AG08395 (cell line): ENCODE measurements at regions not wholly inside any gene's neighbourhood (a gene's known extent, or its start where the extent isn't known, plus 50 kb on each side); places are given as distances from the start of the nearest gene placed in this dataset.
"Not testable (repeated sequence)": the region's sequence is repeated elsewhere in the genome, so short reads cannot be mapped to it uniquely, and the experiment has no call there.

ENCODE experiments used
- DNase-seq: peaks from one replicate; pipeline ENCODE4 v3.0.0; 2012; ENCODE audit warnings: mixed read lengths, low spot score

DNA sequence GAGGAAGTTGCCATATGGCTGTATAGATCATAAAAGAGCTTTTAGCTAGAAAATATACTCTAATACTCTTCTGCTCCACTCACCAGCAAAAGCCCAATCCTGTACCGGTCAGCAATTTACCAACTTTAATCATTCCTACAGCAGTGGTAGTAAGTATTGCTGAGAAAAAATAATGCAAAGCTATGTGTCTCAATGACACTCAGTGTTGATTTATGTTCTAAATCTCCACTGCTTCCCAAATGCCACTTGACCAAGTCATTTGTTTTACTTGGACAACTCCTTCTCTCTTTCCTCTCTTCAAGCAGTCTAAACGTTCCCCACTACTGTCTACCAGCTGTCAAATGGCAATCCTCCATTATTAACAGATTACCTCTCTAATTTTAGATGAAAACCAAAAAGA lies 201.8 kb upstream of the GK2 start:
- DNase-seq = no peak

DNA sequence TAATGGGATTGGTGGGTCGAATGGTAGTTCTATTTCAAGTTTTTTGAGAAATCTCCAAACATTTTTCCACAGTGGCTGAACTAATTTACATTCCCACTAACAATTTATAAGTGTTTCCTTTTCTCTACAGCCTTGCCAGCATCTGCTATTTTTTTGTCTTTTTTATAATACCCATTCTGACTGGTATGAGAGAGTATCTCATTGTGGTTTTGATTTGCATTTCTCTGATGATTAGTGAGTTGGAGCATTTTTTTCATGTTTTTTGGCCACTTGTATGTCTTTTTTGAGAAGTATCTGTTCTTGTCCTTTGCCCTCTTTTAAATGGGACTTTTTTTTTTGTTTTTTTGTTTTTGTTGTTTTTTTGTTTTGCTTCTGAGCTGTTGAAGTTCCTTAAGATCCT lies 200.0 kb upstream of the GK2 start:
- no peak for DNase-seq

DNA sequence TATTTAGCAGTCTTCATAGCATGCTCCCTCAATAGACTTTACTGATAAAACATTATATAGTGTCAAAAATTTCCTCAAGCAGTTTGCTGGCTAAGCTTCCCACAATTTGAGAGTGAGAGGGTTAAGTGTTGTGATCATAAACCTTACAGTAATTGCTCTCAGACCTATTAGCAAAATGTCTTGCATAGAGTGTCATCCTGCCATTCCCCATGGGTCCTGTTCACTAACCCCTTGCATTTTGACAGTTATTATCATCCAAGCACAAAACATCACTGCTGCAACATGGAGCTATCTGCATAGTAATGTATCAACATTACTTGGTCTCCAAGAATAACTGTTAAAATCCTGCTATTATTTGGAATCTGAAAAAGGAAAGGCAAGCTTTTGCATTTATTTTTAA lies 196.1 kb upstream of the GK2 start:
- DNase-seq = no peak

DNA sequence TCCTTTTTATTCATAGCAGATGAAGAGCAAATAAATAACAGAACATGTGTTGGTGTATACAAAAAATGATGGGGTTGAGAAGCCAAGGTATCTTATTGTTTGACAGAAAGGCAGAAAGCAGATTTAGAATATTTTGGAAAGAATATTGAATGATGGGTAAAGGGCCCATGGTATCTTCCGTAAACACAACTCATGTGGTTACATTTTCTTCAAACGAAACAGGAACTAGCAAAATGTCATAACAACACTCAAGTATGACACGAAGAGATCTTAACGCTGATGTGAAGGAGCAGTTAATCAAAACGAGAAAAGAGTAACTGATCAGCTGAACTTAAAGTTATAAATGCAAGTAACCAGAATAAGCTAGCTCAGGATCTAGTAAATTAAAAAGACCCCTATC lies 195.7 kb upstream of the GK2 start:
- no peak for DNase-seq

DNA sequence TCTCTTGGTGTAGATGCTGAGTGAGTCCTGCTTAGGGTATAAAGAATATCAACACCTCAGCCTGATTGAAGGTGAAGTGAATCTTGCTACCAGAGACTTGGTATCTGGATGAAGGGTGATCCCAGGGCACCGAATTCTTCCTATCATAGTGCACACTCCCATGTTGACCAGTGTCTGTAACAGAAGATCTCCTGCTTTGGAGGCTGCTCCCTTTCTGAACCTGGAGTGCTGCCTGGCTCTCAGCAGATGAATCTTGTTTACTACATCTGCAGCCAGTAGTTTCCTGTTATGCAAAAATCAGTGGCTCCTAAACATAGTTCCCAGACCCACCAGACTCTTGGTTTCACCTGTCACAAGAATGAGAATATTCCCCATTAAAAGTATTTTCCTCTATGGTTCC lies 191.7 kb upstream of the GK2 start:
- no peak for DNase-seq

DNA sequence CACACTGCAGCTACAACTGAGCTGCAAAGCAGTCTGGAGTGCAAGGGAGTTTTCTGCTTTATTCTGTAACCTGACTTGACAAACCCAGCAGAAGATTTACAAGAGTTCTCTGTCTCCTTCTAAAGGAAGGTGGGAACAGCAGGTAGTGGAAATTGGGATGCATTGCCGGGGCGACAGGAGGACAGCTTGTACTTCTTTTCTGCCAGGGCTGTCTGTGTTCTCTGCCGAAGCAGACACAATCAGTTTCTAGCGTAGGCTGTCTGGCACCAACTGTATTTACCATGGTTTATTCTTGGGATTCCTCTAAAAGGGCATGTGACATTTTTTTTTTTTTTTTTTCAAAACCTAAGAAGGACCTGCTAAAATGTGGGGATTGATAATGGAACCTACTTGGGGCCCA lies 190.8 kb upstream of the GK2 start:
- no peak for DNase-seq

DNA sequence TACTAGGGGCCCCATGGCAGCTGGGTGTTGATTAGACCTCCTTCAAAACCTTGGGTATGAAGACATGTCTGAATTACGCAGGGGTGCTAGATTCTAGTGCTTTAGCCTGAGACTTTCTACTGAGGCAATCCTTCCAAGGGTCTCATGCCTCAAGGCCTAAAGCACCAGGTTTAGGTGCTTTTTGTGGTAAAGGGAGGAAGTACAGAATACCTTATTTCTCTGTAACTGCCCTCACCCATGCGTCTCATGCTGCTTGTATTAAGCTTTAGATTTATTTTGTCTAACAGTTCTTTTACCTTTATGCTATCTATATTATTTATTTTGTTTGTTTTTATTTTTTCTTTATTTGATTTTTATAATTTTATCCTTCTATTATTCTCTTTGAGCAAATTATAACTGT lies 190.2 kb upstream of the GK2 start:
- DNase-seq = no peak

DNA sequence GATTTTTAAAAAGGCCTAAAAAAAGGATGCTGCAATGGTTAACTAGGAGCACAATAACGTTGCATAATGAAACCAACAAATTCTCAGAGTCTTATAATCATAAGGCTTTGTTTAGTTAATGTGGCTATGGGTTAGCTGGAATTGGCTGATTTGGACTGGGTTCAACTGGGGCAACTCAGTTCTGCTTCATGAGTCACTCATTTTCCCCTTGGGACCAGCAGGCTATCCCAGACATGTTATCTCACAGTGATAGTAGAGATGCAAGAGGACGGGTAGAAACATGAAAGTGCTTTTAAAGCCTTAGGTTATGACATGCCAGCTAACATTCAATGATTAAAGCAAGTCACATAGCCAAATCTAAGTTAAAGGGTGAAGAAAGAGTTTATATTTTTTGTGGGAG lies 189.2 kb upstream of the GK2 start:
- DNase-seq = peak; percentile 20

DNA sequence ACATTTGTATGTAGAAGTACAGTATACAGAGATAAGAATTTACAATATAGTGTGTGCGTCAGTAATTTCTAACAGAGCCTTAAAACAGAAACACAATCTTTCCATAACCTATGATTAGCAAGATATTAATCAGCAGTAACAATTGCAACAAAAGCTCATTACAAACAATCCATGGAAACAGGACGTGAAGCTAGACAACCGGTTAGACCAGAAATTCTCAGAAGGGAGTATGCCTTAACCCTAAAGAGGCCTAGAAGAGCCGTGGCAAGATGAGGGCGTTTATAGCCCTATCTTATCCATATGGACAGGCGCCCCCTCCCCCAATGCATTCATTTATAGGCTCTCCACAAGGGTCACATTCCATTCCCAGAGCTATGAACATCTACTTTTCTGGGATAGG lies 184.2 kb upstream of the GK2 start:
- not testable (repeated sequence) for DNase-seq

DNA sequence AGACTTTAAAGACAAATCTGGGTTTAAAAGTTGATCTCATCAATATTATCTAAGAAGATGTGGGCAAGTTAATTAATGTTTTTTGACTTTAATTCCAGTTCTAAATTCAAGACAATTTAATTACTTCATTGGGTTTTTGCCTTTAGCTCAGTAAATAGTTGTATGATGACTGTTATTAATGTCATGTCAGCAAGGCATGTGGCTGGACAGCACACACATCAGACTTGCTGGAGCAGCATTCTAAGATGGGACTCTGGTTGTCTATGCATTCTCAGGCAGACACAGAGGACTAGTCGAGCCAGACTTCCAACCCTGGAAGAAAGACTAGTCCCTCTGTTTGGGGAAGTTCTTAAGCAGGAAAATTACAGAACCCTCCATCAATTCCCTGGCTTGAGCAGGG lies 180.7 kb upstream of the GK2 start:
- no peak for DNase-seq

DNA sequence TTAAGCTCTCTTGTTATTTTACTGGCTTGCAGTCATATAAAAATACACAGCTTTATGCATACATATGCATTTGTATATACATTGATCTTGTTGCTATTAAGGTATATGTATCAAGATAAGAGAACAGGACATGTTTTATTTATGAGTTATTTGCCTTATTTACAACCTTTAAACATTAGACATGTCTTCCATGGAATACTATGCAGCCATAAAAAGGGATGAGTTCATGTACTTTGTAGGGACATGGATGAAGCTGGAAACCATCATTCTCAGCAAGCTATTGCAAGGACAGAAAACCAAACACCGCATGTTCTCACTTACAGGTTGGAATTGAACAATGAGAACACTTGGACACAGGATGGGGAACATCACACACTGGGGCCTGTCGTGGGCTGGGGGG lies 179.2 kb upstream of the GK2 start:
- DNase-seq = not testable (repeated sequence)

DNA sequence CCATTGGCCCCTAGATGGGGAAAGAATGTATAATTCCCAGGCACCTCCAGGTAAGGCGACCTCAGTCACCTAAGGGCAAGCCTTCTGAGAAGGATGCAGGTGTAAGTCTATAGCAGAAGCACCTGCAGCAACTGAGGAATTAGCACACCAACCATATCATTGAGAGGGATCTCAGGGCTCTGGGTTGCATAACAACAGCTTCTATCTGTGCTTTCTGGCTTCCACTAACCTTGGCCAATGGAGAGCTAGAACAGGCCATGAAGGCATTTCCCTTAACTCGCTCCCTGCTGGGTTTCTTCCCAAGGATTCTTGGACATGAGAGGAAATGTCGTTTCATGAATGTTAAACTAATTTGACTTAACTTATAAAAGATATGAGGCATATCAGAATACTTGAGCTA lies 177.8 kb upstream of the GK2 start:
- no peak for DNase-seq

DNA sequence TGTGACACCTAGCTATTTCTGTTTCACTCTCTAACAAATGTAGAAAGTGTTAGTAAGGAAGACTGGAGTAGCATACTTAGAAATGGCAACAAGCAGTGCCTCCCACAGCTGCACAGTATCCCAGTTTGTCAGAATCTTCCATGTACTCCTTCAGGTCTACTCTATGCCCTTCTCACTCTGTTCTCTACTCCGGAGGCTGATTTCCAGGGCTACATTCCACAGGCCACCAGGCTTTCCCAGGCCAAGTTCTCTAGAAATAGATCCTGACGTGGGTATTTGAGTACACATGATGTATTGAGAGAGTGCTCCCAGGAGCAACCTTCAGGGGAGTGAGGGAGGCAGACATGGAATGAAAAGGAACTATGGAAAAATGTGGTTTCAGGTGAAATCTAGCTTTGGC lies 177.3 kb upstream of the GK2 start:
- DNase-seq = no peak

DNA sequence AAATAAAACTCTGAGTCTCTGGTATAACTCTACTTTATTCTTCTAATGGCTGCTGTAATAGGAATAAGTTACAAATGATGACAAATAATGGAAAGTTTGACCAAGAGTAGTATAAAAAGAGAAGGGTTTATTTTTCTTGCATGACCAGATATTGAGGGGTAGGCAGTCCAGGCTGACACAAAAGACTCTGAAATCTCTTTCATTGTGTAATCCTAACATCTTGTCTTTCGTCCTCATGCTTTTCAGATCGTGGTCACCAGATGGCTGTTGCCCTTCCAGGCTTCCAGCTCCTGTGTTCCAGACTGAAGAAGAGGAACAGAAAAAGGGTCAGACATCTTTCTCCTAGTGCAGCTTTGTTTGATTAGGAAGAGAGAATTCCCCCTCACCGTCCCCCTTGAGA lies 176.9 kb upstream of the GK2 start:
- no peak for DNase-seq

DNA sequence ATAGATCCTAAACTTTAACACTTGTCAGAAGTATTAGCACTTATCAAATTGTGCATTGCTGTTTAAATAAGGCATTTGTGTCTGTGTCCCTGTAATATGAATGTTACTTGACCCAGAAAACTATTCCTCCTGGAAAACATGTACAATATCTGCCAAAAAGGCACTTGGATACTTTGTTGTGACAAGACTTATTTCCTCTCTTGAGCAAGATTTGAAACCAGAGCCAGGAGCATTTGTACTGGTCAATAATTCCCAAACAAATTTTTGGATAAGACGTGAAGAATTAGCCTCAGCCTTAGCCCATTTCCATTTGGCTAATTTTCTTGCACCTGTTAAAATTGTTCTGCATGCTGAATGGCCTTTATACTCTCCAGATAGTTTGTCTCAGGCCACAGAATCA lies 176.3 kb upstream of the GK2 start:
- DNase-seq = no peak

DNA sequence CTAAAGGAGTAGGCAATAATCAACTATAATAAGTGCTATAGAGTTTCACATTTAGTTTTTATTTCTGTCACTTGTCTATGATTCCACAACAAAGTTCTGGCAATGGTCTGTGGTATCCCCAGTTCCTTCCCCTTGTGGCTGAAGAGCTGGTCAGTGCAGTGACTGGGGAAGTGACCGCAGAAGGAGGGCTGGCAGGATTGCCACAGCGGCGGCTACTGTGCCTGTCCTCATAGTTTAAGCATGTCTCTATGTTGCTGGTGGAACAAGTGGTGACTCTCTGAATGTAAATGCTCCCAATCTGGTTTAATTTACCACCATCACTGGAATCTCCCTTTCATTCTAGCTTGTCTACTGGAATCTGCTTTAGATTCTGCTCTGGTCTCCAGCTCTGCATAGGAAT lies 170.6 kb upstream of the GK2 start:
- DNase-seq = no peak

DNA sequence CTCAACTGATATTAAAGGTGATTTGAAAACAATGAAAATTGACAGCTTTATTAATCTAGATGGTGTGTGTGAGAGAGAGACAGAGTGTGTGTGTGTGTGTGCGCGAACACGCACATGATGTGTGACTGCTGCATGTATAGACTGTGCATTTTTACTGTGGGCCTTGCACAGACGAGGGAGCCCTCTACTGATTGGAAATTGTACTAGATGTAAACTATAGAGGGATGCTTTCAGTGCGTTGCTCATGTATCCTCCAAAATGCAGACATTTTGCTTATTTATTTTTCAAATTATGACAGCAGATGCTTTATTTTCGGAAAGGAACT lies 168.4 kb upstream of the GK2 start:
- DNase-seq = peak; percentile 28

DNA sequence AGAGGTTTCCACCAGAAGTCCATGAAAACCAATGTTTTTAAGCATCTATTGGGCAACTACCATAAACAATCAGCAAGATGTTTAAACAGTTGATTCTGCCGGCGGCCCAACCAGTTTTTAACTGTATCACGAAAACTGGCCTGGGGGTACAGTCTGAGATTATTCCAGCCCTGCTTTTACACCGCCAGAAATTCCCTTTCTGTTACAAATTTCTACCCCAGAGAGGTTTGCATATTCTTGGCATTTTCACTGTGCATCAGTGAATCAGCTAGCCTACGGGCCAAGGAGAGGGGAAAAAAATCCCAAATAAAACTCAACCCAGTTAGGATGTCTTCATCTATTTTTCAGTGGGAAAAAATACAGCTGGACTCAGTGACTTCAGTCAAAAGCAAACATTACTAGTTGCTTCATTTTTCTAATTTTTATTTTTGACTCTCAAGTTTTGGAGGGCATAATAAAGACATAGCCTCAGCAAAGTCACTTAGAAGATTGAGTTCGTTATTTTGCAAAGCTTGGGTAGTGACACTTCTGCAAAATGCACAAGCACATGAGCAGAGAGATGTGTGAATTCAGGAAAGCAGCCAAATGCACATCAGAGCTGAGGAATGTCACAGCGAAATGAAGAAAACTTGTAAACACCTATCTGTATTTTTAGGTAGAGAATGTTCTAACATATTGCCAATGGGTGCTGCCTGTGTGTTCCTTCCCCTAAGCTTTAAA lies 167.8 kb upstream of the GK2 start:
- DNase-seq = peak; percentile 2

DNA sequence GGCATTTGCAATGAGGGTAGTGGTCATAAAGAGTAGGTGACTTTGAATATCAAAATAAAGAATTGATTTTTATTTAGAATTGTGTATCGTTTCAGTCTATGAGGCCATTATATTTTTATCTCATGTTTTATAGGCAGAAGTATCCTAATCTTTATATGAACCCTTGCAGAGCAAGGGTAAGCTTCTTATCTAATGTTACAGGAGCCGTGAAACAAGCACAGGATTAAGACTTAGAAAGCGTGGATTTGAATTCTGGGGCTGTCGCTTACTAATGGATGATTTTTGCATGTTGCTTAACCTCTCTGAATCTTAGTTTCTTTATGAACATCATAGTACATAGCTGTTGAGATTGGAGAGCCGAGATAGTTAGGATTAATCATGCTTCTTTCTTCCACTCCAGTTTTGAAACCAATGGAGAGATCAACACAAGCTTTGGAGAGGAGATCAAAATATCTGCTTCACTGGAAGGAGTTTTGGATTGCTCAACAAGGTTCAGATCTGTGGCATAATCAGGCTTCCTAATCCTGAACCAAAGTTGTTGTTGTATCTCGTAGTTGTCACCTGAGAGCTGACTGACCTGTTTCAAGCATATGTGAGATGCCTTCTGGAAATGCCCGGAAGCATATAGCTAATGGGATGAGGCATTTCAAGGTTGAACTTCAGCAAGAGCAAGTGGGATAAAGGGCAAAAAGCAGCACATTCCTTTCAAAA lies 166.9 kb upstream of the GK2 start:
- DNase-seq = no peak

DNA sequence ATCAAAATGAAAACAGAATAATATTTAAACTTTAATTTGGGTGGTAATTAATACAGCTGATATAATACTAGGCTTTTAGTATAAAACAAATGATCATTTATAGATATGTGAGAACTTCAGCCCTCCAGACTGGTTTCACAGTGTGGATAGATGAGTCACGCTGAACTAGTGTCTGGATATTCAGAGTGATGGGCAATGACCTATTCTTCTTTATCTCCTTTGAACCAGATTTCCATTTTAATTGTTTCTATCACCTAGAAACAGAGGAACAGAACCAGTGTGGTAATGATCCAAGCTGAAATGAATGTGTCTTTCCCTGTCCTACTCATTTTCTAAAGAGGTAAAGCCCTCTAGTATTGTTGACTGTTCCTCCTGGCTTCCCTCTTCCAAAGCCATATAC lies 155.2 kb upstream of the GK2 start:
- DNase-seq = no peak

DNA sequence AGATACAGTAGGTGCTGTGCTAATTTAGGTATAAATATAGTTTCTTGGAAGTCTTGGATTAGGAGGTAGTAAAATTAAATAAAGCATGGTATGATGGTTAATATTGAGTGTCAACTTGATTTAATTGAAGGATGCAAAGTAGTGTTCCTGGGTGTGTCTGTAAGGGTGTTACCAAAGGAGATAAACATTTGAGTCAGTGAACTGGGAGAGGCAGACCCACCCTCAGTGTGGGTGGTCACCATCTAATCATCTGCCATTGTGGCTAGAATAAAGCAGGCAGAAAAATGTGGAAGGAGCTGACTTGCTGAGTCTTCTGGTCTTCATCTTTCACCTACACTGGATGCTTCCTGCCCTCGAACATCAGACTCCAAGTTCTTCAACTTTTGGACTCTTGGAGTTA lies 153.7 kb upstream of the GK2 start:
- DNase-seq = no peak

DNA sequence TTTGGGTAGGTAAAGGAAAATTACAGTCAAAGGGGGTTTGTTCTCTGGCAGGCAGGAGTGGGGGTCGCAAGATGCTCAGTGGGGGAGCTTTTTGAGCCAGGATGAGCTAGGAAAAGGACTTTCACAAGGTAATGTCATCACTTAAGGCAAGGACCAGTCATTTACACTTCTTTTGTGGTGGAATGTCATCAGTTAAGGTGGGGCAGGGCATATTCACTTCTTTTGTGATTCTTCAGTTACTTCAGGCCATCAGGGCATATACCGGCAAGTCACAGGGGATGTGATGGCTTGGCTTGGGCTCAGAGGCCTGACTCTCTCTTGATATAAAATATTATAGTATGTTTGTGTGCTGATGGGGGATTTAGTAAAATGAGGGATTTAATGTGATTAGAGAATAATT lies 151.4 kb upstream of the GK2 start:
- DNase-seq = not testable (repeated sequence)

DNA sequence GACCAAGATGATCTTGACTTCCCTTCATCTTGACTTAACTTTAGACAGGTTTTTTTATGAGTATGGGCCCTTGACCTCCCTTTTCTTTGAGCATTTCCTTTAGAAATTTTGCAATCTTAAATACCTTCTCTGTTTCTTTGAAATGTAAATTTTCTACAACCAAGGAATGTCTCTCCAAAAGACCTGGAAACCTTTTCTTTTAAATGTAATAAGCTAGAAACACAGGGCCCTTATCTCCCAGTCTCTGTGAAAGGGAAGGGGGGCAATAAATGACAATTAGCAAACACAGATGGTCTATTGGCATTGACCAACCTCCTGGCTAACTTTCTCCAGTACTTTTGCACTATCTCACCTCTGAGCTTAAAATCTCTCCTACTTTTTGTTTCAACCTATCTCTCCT lies 144.3 kb upstream of the GK2 start:
- no peak for DNase-seq

DNA sequence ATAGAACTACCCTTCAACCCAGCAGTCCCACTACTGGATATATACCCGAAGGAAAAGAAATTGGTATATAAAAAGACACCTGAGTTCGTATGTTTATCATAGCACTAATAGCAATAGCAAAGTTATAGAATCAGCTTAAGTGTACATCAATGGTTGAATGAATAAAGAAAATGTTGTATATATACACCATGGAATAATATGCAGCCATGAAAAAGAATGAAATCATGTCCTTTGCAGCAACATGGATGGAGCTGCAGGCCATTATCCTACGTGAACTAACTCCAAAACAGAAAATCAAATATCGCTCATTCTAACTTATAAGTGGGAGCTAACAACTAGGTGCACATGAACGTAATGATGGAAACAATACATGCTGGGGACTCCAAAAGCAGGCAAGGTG lies 143.5 kb upstream of the GK2 start:
- DNase-seq = no peak
